ENCODE measurements at regions not wholly inside any gene's neighbourhood (a gene's known extent, or its start where the extent isn't known, plus 50 kb on each side); places are given as distances from the start of the nearest gene placed in this dataset.
"Not testable (repeated sequence)": the region's sequence is repeated elsewhere in the genome, so short reads cannot be mapped to it uniquely, and the experiment has no call there.

DNA sequence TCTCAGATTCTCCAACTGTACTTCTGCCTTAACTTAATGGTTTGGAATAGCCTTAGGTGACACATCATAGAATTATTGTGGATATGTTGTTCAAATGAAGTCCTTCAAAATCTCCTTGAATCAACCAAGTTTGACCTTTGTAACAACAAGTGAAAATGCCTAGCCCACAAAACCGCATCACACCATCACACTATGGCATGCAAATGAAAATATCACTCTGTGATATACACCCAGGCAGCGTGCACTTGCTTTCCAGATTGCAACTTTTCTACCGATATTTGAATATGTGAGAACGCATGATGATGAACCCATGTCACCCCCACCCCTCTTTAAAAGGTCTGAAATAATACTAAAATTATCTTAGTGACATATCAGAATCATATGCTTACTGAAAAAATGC is 656.7 kb downstream of the GABRG1 start:
- no peak for TF ChIP-seq POLR2A (IDR thresholded peaks at IDR 0.05)
- TF ChIP-seq, protein P1, sequence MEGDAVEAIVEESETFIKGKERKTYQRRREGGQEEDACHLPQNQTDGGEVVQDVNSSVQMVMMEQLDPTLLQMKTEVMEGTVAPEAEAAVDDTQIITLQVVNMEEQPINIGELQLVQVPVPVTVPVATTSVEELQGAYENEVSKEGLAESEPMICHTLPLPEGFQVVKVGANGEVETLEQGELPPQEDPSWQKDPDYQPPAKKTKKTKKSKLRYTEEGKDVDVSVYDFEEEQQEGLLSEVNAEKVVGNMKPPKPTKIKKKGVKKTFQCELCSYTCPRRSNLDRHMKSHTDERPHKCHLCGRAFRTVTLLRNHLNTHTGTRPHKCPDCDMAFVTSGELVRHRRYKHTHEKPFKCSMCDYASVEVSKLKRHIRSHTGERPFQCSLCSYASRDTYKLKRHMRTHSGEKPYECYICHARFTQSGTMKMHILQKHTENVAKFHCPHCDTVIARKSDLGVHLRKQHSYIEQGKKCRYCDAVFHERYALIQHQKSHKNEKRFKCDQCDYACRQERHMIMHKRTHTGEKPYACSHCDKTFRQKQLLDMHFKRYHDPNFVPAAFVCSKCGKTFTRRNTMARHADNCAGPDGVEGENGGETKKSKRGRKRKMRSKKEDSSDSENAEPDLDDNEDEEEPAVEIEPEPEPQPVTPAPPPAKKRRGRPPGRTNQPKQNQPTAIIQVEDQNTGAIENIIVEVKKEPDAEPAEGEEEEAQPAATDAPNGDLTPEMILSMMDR (IDR thresholded peaks at IDR 0.05): no peak
- no peaks in the 10 kb centered on the region for H3K9me3 ChIP-seq
- no peaks in the 10 kb centered on the region for H3K27me3 ChIP-seq
- WGBS, 2 donors: 92 to 93% methylated on average over 4 of the region's 4 CpGs
- no peak for DNase-seq
- intact Hi-C loops (cut with DNase I; ENCODE audit: low total_unique reads): no loop called here
- no peaks in the 10 kb centered on the region for H3K36me3 ChIP-seq (ENCODE audit: low read depth, missing control alignments)
- H3K27ac ChIP-seq: no peak overlapping the region
- no peak overlapping the region for H3K4me3 ChIP-seq
- H3K4me1 ChIP-seq: no peaks in the 10 kb centered on the region

DNA sequence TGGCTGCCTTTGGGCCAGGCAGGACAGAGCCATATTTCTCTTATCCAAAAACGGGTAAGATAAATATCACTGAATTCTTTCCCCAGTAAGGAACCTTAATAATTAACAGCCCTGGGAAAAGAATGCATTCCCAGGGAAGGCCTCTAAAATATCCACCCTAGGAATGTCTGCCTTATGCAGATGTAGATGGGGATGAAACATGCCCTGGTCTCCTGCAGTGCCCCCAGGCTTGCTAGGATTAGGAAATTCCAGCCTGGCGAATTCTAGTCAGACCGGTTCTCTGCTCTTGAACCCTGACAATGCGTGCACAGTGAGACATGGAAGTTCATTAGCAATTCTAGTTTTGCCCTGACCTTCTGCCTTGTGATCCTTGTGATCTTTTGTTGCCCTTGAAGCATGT is 663.7 kb downstream of the GABRG1 start:
- H3K27ac ChIP-seq; H3K4me1 ChIP-seq; H3K27me3 ChIP-seq; H3K4me3 ChIP-seq; H3K9me3 ChIP-seq; H3K36me3 ChIP-seq (ENCODE audit: low read depth, missing control alignments); intact Hi-C loops (cut with DNase I; ENCODE audit: low total_unique reads); DNase-seq: not testable (repeated sequence)
- WGBS, 2 donors: 83 to 88% methylated on average over 4 of the region's 4 CpGs

DNA sequence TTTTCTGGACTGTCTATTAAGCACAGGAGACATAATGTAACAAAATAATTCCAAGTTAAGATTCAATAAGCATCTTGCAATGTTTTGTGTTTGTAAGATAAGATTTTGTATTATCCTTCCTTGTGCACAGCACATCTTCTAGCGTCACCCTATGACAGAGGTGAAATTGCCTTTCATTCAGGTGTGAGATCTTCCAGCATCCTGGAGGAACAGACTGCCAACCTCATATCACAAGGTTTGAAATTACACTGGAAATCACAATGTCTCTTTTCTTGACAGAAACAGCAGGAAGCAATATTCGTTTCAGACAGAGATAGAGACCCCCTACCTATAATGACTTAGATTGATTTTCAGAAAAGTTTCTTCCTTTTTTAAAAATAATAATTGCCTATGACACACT is 668.6 kb downstream of the GABRG1 start:
- intact Hi-C loops (cut with DNase I; ENCODE audit: low total_unique reads): no loop called here
- WGBS, 2 donors: 37 to 62% methylated on average over 2 of the region's 2 CpGs
- H3K27ac ChIP-seq: no peak overlapping the region

DNA sequence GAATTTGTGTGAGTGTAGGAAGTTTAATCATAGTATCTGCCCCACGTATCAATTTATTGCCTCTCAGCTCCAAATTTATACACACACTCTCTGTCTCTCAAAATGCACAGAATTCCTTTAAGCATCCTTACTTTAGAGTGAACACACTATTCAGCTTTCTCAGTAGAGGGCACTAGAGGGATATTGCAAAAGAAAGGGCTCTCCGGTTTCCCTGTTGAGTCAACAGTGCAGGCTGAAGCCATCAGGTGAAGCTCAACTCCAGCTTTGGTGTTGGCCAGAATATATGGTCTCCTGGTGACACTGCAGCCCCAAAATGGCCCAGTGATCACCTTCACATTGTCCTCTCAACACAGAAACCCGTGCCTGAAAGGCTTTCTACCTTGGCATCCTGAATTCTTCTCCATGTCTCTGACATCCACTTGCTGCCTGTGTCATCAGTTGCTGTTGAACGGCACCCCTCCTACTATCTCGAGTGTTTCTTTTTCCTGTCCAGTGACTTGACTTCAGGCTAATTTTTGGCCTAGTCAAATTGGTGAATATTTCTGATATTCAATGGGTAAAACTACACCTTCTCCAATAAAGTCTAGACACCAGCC is 670.5 kb downstream of the GABRG1 start:
- intact Hi-C loops (cut with DNase I; ENCODE audit: low total_unique reads): no loop called here
- H3K4me1 ChIP-seq: no peaks in the 10 kb centered on the region
- no peaks in the 10 kb centered on the region for H3K9me3 ChIP-seq
- no peaks in the 10 kb centered on the region for H3K27me3 ChIP-seq
- no peaks in the 10 kb centered on the region for H3K36me3 ChIP-seq (ENCODE audit: low read depth, missing control alignments)
- no peak for TF ChIP-seq POLR2A (IDR thresholded peaks at IDR 0.05)
- TF ChIP-seq, protein P1 (IDR thresholded peaks at IDR 0.05): peak in 1 of 3 experiments; percentile 19
- no peak overlapping the region for H3K4me3 ChIP-seq
- WGBS, 2 donors: 45 to 49% methylated on average over 5 of the region's 5 CpGs
- H3K27ac ChIP-seq: no peak overlapping the region
- DNase-seq: no peak

More for the DNA sequence above, 668.6 kb downstream of the GABRG1 start:
- no peak for DNase-seq
- Histone ChIP-seq H3K4me3 (no peak overlapping the region), H3K27me3 (no peaks in the 10 kb centered on the region), H3K4me1 (no peaks in the 10 kb centered on the region), H3K9me3 (no peaks in the 10 kb centered on the region), H3K36me3 (ENCODE audit: low read depth, missing control alignments) (no peaks in the 10 kb centered on the region)
- TF ChIP-seq POLR2A (IDR thresholded peaks at IDR 0.05): no peak
- TF ChIP-seq, protein P1 (IDR thresholded peaks at IDR 0.05): no peak

DNA sequence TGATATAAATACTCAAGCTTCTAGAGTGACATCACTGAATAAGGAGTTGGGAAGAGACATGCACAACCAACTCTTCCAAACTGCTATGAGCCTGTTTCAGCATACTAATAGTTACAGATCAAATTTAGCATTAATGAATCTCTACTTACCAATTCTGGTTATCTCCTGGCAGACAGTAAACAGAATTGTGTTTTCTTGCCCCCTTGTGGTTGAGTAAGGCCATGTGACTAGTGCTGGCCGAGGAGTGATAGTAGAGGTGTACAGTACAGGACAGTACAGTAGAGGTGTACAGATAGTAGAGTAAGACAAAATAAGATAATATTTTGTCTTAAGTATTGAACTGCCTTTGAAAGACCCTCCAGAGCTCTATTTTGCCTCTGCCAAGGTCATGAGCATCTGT is 681.4 kb downstream of the GABRG1 start:
- no peaks in the 10 kb centered on the region for H3K36me3 ChIP-seq (ENCODE audit: low read depth, missing control alignments)
- TF ChIP-seq, protein P1 (IDR thresholded peaks at IDR 0.05): peak; percentile 13 to 39 (median 28)
- no peak for TF ChIP-seq POLR2A (IDR thresholded peaks at IDR 0.05)
- no peaks in the 10 kb centered on the region for H3K27me3 ChIP-seq
- intact Hi-C loops (cut with DNase I; ENCODE audit: low total_unique reads): no loop called here
- no peak for DNase-seq
- no peak overlapping the region for H3K4me3 ChIP-seq
- no peaks in the 10 kb centered on the region for H3K9me3 ChIP-seq
- 78 to 82% methylated on average over 1 of the region's 1 CpG for WGBS, 2 donors
- H3K27ac ChIP-seq: no peak overlapping the region
- H3K4me1 ChIP-seq: no peaks in the 10 kb centered on the region
